ENCODE measurements at regions not wholly inside any gene's neighbourhood (a gene's known extent, or its start where the extent isn't known, plus 50 kb on each side); places are given as distances from the start of the nearest gene placed in this dataset.
"Not testable (repeated sequence)": the region's sequence is repeated elsewhere in the genome, so short reads cannot be mapped to it uniquely, and the experiment has no call there.

GRCh38 chr7:51590746-51591145 is 274.1 kb upstream of the COBL start:
- no peak for DNase-seq

GRCh38 chr7:51589111-51589510 is 272.5 kb upstream of the COBL start:
- DNase-seq = no peak

- DNase-seq = no peak
Measured at GRCh38 chr7:51587604-51588003, 271.0 kb upstream of the COBL start.

GRCh38 chr7:51577390-51577789 is 260.8 kb upstream of the COBL start:
- no peak for DNase-seq

GRCh38 chr7:51569581-51569980 is 253.0 kb upstream of the COBL start:
- DNase-seq = no peak

GRCh38 chr7:51569176-51569575 is 252.6 kb upstream of the COBL start:
- no peak for DNase-seq

GRCh38 chr7:51551070-51551469 is 234.5 kb upstream of the COBL start:
- DNase-seq = no peak

- DNase-seq = no peak
Measured at GRCh38 chr7:51545131-51545530, 228.5 kb upstream of the COBL start.

GRCh38 chr7:51543801-51544553 is 227.4 kb upstream of the COBL start:
- no peak for DNase-seq

- DNase-seq = not testable (repeated sequence)
Measured at GRCh38 chr7:51540906-51541305, 224.3 kb upstream of the COBL start.

GRCh38 chr7:51539840-51540239 is 223.2 kb upstream of the COBL start:
- no peak for DNase-seq

- no peak for DNase-seq
Measured at GRCh38 chr7:51528172-51528571, 211.6 kb upstream of the COBL start.

GRCh38 chr7:51521694-51522312 is 205.2 kb upstream of the COBL start:
- no peak for DNase-seq

GRCh38 chr7:51521054-51521453 is 204.4 kb upstream of the COBL start:
- DNase-seq = no peak

- DNase-seq = no peak
Measured at GRCh38 chr7:51518646-51519045, 202.0 kb upstream of the COBL start.

GRCh38 chr7:51517187-51517586 is 200.6 kb upstream of the COBL start:
- DNase-seq = no peak

GRCh38 chr7:51501620-51502019 is 185.0 kb upstream of the COBL start:
- DNase-seq = no peak

GRCh38 chr7:51482976-51483375 is 166.4 kb upstream of the COBL start:
- DNase-seq = no peak

- no peak for DNase-seq
Measured at GRCh38 chr7:51481421-51481820, 164.8 kb upstream of the COBL start.

GRCh38 chr7:51477819-51478218 is 161.2 kb upstream of the COBL start:
- DNase-seq = no peak

GRCh38 chr7:51477323-51477722 is 160.7 kb upstream of the COBL start:
- no peak for DNase-seq

- DNase-seq = no peak
Measured at GRCh38 chr7:51476026-51476425, 159.4 kb upstream of the COBL start.

GRCh38 chr7:51472873-51473272 is 156.3 kb upstream of the COBL start:
- DNase-seq = no peak

GRCh38 chr7:51471981-51472296 is 155.3 kb upstream of the COBL start:
- no peak for DNase-seq
